SK-MEL-5 (cell line): ENCODE measurements at regions not wholly inside any gene's neighbourhood (a gene's known extent, or its start where the extent isn't known, plus 50 kb on each side); places are given as distances from the start of the nearest gene placed in this dataset.
"Not testable (repeated sequence)": the region's sequence is repeated elsewhere in the genome, so short reads cannot be mapped to it uniquely, and the experiment has no call there.

Experiments
- DNase-seq: peaks from one replicate; pipeline ENCODE4 v3.0.0-alpha.2; 2016; ENCODE audit warnings: low read depth, low spot score
- in situ Hi-C: cut with HindIII; loops from 2 replicates; pipeline ENCODE4 v1.10.0; 2016; ENCODE audit warnings: low sequenced_read_pairs, high pct_unique_total_duplicates, low pct_unique_long_range_greater_than_20kb

DNA sequence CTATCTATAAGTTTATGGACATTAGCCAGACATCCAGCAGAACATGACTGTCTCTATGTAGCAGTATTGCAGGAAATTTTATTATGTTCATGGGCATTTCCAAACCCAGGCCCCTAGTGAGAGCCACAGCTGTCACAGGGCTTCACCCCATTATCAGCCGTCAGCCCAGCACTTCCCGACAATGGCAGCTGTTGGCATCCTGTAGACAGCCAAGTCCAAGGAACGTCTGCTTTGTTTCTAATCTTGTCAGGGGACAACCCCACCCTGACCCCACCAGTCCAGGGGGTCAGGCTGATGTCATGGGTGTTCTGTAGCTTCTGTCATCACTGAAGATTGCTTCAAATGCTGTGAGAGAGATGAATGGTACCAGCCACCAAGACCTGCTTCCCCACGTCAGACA, 565.3 kb upstream of the BRINP1 start:
- in situ Hi-C loops: no loop called here
- DNase-seq: no peak

DNA sequence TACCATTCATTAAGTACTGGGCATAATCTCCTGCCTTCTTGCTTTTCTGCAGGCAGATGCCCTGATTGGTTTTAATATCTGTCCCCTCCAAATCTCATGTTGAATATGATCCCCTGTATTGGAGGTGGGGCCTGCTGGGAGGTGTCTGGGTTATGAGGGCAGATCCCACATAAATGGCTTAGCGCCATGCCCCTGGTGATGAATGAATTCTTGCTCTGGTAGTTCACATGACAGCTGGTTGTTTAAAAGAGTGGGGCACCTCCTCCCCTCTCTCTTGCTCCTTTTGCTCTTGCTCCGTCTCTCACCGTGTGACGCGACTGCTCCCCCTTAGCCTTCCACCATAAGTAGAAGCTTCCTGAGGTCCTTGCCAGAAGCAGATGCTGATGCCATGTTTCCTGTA, 564.0 kb upstream of the BRINP1 start:
- DNase-seq: no peak
- in situ Hi-C loops: no loop called here

DNA sequence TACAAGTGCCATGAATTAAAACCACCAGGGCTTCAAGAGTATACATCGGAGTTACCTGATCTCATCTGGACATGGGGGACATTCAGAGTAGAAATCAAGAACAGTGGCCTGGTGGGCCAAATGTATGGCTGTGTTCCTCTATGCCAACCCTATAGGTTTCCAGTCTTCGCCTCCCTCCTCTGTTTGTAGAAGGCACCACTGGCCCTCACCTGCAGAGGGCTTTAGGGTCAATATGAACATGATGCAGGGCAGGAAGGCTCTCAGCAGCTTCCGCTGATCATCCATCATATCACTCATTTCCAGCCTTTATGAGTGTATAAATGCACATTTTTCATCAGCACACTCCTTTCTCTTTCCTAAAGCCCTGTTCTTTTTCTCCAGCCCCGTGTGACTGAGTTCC, 555.5 kb upstream of the BRINP1 start:
- in situ Hi-C loops: no loop called here
- no peak for DNase-seq

DNA sequence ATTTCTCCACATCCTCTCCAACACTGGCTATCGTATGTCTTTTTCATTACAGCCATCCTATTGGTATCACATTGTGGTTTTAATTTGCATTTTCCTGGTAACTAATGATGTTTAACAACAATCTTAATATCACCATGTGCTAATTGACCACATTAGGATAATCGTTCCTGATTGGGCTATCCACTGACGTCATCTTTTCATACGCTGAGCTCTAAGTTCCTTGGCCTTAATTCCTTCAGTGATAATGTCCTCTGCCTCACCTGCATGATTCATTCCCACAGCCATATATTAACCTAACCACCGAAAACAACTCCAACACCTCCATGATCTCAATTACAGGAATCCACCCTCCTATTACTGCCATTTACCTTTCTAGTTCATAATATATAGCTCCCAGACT, 547.9 kb upstream of the BRINP1 start:
- in situ Hi-C loops: no loop called here
- DNase-seq: no peak

DNA sequence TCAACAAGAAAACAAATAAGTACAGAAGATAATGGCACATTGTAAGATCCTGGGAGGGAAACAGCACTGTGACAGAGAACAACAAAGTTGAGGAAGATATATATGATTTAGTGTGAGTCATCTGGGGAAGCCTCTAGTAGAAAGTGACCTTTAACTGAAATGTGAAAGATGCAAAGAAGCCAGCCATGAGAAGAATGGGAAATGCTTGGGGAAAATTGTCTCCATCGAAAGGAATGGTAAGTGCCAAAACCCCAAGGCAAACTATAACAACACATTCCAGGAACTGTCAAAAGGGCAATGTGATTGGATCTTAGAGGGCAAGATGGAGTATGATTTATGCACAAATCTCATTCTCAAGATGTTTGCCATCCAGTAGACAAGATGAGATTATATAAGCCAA, 537.8 kb upstream of the BRINP1 start:
- in situ Hi-C loops: no loop called here
- DNase-seq: no peak

DNA sequence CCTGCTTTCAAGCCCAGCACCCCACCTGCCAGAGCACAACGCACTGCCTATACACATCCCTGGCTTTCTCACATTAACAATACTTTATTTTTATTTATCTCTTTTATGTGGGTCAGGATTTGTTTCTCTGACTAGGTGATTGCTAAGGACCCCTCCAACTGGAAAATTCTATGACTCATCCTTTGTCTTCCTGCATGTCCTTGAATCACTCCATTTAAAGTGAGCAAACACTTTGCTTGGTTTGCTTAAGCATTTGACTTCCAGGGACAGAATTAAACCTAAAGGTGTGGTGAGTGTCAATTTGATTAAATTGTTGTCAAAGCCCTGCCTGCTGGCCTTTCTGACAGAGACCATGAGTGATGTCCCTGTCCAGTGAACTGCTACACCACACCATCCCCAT, 536.5 kb upstream of the BRINP1 start:
- in situ Hi-C loops: no loop called here
- no peak for DNase-seq

DNA sequence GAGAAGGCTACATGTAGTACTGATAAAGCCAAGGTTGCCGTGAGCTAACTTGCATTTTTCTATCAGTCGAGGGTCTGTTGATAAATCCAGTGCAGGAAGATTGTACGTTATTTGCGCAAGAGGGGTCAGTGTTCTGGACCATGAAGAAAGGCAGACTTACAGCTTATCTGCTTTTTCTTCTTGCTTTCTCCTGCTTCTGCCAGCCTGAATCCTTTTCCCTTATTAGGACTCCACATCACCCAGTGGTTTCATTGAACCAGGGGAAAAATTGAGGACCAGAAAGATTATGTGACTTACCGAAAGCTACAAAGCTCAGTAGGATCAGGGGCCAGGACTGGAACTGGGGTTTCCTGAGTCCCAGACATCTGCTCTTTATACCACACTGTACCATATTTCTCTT, 534.6 kb upstream of the BRINP1 start:
- in situ Hi-C loops: no loop called here
- DNase-seq: no peak

DNA sequence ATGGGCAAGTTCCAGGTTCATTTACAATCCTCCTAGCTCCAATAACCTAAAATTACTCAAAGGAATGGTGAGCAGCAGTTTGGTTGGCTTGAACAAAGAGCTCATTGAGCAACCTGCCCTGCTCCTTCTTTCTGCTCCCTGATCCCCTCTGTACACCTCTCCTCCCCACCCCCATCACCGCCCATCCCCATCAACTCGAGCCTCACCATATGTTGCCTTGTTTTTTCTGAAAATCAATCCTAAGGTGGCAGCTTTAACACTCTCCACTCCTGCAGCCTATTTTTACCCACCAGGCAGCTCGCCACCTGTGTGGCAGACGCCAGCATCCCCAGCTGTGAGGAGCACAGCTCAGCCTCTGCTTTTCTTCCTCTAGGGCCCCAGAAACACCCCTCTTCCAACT, 533.4 kb upstream of the BRINP1 start:
- in situ Hi-C loops: no loop called here
- no peak for DNase-seq

DNA sequence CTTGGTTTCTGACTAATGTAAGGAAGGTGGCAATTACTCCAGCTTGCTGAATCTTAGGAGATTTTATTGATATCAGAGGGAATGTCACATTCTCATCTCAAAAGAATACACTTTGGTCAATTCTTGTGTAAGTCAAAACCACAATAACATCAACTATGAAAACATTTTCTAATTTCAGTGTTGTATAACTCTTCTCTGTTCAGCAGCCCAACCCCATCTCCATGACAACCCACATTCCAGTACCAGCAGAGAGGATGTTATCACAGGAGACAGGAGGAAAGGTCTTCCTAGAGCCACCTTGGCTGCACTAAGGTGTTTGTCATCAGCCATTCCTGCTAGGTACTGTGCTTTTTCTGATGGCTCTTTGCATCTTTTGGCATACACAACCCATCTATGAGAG, 529.1 kb upstream of the BRINP1 start:
- in situ Hi-C loops: no loop called here
- DNase-seq: no peak

DNA sequence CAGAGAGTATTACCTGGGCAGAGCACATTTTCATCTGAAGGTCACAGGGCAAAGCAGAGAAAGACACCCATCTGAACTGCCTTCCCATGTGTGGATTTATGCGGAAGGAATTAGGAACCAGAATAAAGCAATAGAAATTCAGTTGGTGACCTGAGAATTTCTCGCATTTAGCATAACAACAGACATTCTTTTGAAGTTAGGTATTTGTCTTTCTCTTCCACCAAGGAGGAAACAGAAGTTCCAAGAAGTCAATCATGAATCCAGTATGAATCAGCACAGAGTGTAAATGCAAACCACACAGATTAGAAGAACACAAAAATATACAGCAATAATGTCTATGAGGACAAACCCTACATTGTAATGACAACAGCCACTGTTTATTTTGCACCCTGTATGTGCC, 515.2 kb upstream of the BRINP1 start:
- in situ Hi-C loops: no loop called here
- no peak for DNase-seq

DNA sequence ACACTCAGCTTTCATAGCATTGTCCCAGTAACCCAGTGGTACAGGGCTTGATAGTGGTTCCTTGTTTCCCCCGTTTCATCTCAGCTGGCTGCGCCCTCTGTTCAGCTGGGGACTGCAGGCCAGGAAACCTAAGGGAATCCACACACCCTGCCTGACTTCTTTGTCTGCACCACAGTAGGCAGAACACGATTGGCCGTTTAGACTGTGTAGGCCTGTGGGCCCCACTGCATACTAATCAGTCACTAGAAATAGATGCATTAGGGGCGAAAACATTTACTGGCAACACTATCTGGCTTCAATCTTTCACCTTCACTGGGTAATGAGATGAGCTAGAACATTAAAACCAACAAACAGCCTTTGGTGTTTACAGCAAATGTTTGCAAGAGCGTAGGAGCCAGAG, 512.7 kb upstream of the BRINP1 start:
- in situ Hi-C loops: no loop called here
- no peak for DNase-seq

DNA sequence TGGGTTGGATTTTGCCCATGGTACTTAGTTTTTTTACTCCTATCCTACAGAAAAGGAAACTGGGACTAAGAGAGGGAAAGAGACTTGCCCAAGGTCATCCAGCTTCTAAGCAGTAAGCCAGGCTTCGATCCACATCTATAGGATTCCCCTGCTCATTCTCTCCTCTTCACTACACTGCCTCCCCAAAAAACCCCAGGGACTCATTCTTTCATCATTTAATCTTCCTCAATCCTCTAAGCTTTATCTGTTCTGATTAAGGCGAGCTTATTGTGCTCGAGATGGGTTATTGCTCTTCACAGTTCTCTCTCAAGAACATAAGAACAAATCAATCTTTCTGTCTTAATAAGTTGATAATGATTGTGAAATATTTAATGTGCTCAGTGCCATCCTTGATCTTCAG, 511.1 kb upstream of the BRINP1 start:
- DNase-seq: no peak
- in situ Hi-C loops: no loop called here

DNA sequence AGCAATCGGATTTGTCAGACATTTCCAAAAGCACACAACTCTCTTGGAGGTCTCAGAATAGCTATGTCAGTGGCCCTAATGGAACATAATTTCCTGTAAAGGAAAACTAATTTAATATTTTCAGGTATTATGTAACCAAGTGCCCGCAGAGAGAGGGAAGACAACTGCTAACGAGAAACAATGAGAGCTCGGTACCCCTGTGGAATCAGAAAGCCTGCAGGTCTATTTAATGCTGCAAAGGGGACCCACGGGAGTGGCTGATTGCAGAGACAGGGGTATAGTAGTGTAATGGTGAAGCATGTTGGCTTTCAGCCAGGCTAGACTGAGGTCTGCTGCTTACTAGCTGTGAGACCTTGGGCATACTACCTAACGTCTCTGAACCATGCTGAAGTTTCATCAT, 508.1 kb upstream of the BRINP1 start:
- in situ Hi-C loops: no loop called here
- DNase-seq: no peak

DNA sequence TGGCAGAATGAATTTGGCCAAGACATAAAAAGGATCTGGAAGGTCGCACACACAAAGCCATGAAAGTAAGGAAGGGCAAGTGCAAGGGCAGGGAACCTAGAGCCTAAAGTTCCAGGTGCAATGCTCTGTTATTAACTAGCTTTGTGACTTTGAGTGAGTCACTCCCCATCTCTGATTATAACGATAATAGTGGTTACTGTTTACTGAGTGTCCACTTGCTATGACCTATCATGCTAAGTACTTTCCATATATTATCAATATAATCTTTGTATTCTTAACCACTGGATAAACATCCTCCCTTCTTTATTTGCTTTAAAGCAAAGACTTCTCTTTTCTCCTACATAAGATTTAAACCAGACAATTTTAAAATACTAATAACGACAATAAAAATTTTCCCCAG, 504.6 kb upstream of the BRINP1 start:
- DNase-seq: no peak

DNA sequence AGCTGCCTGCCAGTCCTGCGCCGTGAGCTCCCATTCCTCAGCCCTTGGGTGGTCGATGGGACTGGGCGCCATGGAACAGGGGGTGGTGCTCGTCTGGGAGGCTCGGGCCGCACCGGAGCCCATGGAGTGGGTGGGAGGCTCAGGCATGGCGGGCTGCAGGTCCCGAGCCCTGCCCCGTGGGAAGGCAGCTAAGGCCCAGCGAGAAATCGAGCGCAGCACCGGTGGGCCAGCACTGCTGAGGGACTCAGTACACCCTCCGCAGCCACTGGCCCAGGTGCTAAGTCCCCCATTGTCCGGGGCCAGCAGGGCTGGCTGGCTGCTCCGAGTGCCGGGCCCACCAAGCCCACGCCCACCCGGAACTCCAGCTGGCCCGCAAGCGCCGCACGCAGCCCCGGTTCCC, 501.0 kb upstream of the BRINP1 start:
- in situ Hi-C loops, DNase-seq: not testable (repeated sequence)

More for the DNA sequence above, 504.6 kb upstream of the BRINP1 start:
- in situ Hi-C loops: no loop called here

DNA sequence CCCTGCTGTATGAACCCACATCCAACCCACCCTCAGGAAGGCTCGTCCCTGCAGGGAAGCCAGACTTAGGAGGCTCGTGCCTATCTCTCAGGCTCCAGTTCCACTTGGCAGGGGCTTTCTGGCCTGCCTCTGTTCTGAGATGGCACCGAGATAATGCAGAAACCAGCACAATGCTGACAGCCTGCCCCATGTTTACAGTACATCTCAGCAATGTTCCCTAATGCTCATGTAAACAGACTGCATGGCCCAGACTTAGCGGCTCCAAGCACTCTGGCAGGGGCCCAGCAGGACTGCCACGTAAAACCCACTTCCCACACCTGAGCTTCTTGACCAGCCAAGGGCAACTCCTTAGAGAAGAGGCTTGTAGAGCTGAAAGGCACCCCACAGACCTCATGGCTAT, 499.5 kb upstream of the BRINP1 start:
- no peak for DNase-seq
- in situ Hi-C loops: no loop called here

DNA sequence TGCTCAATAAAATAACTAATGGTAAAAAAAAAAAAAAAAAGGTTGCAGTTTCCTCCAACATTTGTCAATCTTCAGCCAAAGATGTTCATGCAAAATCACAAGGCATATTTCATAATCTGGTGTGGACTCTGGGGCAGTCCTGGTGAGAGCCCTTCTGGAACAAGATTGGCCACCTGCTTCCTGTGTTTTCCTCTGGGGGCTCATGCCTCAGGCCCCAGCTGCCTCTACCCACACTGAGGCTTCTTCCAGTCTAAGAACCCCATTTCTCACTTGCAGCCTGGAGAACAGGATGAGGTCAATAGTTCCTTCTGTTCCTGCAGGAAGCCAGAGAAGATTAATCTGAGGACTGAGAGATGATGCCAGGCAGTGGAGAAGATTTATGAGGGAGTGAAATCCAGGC, 492.6 kb upstream of the BRINP1 start:
- DNase-seq: no peak
- in situ Hi-C loops: no loop called here

DNA sequence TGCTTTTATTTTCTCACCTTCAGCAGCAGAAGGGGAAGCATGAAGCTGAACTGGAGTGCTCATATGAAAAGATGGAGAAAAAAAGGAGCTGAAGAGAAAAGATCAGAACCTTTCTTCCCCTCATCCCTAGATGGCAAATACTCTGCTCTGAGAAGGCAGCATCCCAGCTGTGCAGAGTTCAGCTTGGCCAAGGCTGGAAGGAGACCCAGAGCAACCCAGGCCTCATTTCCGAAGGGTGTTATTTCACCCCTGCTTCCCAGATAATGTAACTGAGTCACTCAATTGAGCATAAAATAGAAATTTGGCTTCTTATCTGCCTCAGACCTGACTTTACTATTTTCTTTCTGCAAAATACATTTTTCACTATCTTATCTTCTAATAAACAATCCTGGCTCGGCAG, 489.9 kb upstream of the BRINP1 start:
- no peak for DNase-seq
- in situ Hi-C loops: no loop called here

DNA sequence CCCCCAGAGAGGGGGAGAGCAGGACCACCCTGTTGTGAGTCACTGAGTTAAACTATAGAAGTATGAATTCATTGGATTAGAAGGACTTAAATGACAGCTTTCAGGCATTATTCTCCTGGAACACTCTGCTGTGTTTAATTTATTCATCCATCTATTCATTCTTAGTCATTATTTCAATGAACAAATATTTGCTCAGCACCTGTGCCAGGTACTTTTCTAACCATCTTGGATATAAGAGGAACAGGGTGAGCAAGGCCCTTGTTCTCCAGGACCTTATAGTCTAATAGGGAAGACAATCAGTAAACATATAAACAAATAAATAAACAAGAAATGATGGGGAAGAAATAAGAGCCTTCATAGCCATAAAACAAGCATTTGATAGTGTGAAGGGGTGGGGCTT, 483.9 kb upstream of the BRINP1 start:
- in situ Hi-C loops: no loop called here
- no peak for DNase-seq

DNA sequence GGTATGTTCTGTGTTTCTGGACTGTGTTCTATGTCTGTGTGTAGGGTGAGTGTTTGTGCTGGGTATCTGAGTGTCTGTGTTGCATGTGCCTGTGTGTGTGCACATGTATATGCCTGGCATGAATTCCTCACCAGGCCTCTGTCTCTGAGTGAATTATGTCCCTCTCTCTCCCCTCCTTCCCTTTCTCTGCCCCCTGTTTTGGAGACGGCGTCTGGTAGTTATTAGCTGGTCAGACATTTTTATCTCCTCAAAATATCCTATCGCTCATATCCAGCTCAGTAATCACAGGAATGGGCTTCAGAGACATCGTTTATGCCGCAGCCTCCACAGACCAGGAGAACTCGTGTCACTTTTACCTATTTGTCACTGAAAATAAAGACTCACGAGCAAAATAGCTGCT, 483.2 kb upstream of the BRINP1 start:
- in situ Hi-C loops: no loop called here
- no peak for DNase-seq

DNA sequence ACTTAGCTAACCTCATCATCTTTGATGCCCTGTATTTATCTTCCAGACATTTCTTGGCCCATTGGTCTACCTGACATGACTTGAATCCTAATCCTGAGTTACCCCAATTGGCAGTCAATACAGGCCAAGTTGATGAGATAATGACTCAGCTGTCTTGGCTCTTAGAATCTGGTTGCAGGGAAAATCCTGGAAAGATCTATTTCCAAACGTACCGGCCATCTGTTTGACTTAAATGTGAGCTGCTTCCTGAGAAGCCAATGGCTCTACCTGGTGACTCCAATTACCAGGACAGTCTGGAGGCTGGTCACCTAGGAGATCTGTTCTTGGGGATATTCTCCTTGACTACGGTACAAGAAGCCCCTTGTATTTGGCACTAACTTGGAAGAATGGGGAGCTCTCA, 475.2 kb upstream of the BRINP1 start:
- in situ Hi-C loops: no loop called here
- DNase-seq: no peak
